RWPE1 (cell line): ENCODE measurements at regions not wholly inside any gene's neighbourhood (a gene's known extent, or its start where the extent isn't known, plus 50 kb on each side); places are given as distances from the start of the nearest gene placed in this dataset.

Source experiments
- CTCF ChIA-PET: fragments of 350-600 bp; sonication (Branson Sonifier 250); formaldehyde crosslinking; extraction: SDS; loops from one replicate; lab custom pipeline; 2021; lab: Yijun Ruan, JAX
- POLR2A ChIA-PET: fragments of 400-600 bp; formaldehyde crosslinking; extraction: SDS; loops from one replicate; lab custom pipeline; 2020; ENCODE audit warnings: antibody characterized with exemption; ENCODE audit not compliant: low non-redundant PET; lab: Yijun Ruan, JAX
- DNase-seq: peaks from one replicate; pipeline ENCODE4 v3.0.0; 2012; ENCODE audit warnings: low spot score
- H3K27ac ChIP-seq: fragments of 450-650 bp; 2 replicates; pipeline ENCODE4 v1.5.1; 2017
- CTCF ChIP-seq: fragments of 450-650 bp; conservative IDR thresholded peaks from 2 replicates; pipeline ENCODE4 v1.5.1; 2017; ENCODE audit warnings: low read depth, mild to moderate bottlenecking

GRCh38 chr6:71551798-71552197, 263.2 kb downstream of the OGFRL1 start:
- POLR2A ChIA-PET, result no interaction called here
- no peak overlapping the region for H3K27ac ChIP-seq
- CTCF ChIA-PET, result interaction anchor here (0.6 to 0.9 kb wide), 2 partner anchors 41 to 165 kb away, joined by 3 to 6 read pairs; no protein-coding TSS in a partner anchor
- no peak for TF ChIP-seq CTCF
- DNase-seq, result no peak

- no peak for DNase-seq
- no peak for TF ChIP-seq CTCF
- CTCF ChIA-PET, result no interaction called here
- H3K27ac ChIP-seq, result no peak overlapping the region
- POLR2A ChIA-PET, result no interaction called here
Measured at GRCh38 chr6:71556141-71556540, 267.5 kb downstream of the OGFRL1 start.

- no peak for DNase-seq
- no peak overlapping the region for H3K27ac ChIP-seq
- POLR2A ChIA-PET, result no interaction called here
- TF ChIP-seq CTCF, result no peak
- CTCF ChIA-PET, result interaction anchor here (0.7 kb wide), 1 partner anchor 532 kb away, joined by 3 read pairs; no protein-coding TSS in a partner anchor
Measured at GRCh38 chr6:71558974-71559373, 270.4 kb downstream of the OGFRL1 start.

- DNase-seq, result no peak
- no peak overlapping the region for H3K27ac ChIP-seq
- CTCF ChIA-PET, result no interaction called here
- TF ChIP-seq CTCF, result no peak
- POLR2A ChIA-PET, result no interaction called here
Measured at GRCh38 chr6:71567562-71567961, 279.0 kb downstream of the OGFRL1 start.

GRCh38 chr6:71577766-71578165, 289.2 kb downstream of the OGFRL1 start:
- no peak for DNase-seq
- no peak overlapping the region for H3K27ac ChIP-seq
- CTCF ChIA-PET, result no interaction called here
- POLR2A ChIA-PET, result no interaction called here
- TF ChIP-seq CTCF, result no peak

GRCh38 chr6:71579902-71580301, 291.3 kb downstream of the OGFRL1 start:
- DNase-seq, result no peak
- ChIA-PET POLR2A (no interaction called here), CTCF (no interaction called here)
- TF ChIP-seq CTCF, result no peak
- H3K27ac ChIP-seq, result no peak overlapping the region

GRCh38 chr6:71582820-71583219, 294.2 kb downstream of the OGFRL1 start:
- POLR2A ChIA-PET, result no interaction called here
- no peak for TF ChIP-seq CTCF

More at GRCh38 chr6:71582820-71583219, 294.2 kb downstream of the OGFRL1 start:
- no peak overlapping the region for H3K27ac ChIP-seq
- no peak for DNase-seq
- CTCF ChIA-PET, result no interaction called here
